Liver (tissue), 8 donors: ENCODE measurements at regions not wholly inside any gene's neighbourhood (a gene's known extent, or its start where the extent isn't known, plus 50 kb on each side); places are given as distances from the start of the nearest gene placed in this dataset.

Experiments used
- DNase-seq: peaks from one replicate; pipeline ENCODE4 v3.0.0-alpha.2; 2017; ENCODE audit warnings: low spot score
- H3K27ac ChIP-seq, 2 donors: one replicate each; pipeline ENCODE4 v1.7.0; 2013; ENCODE audit warnings: inconsistent platforms in 2 of 2, low read length in 2 of 2, control low read depth in 1 of 2, low read depth in 1 of 2, mild to moderate bottlenecking in 1 of 2
- H3K27me3 ChIP-seq, 4 donors: one replicate each; pipeline versions ENCODE4 v1.6.1 to v1.7.0; 2013; ENCODE audit warnings: low read length in 3 of 4, inconsistent platforms in 1 of 4, mild to moderate bottlenecking in 1 of 4, moderate library complexity in 1 of 4; ENCODE audit not compliant: control insufficient read depth in 4 of 4, insufficient read depth in 4 of 4
- H3K36me3 ChIP-seq, 4 donors: one replicate each; pipeline versions ENCODE4 v1.6.1 to v1.7.0; 2013; ENCODE audit warnings: low read length in 3 of 4, mild to moderate bottlenecking in 3 of 4, low read depth in 1 of 4, moderate library complexity in 1 of 4; ENCODE audit not compliant: control insufficient read depth in 4 of 4, insufficient read depth in 3 of 4
- H3K4me1 ChIP-seq, 4 donors: one replicate each; pipeline versions ENCODE4 v1.6.1 to v1.7.0; 2013; ENCODE audit warnings: low read length in 3 of 4, mild to moderate bottlenecking in 3 of 4, moderate library complexity in 1 of 4; ENCODE audit not compliant: control insufficient read depth in 4 of 4, insufficient read depth in 4 of 4
- H3K4me3 ChIP-seq, 3 donors: one replicate each; pipeline versions ENCODE4 v1.6.1 to v1.7.0; 2013; ENCODE audit warnings: low read length in 3 of 3, control low read depth in 1 of 3, low read depth in 1 of 3, mild to moderate bottlenecking in 1 of 3
- H3K9ac ChIP-seq, 2 donors: one replicate each; pipeline ENCODE4 v1.7.0; 2013; ENCODE audit warnings: low read length in 2 of 2, mild to moderate bottlenecking in 2 of 2, moderate library complexity in 2 of 2, control low read depth in 1 of 2, low read depth in 1 of 2
- H3K9me3 ChIP-seq, 4 donors: one replicate each; pipeline versions ENCODE4 v1.6.1 to v1.7.0; 2013; ENCODE audit warnings: low read length in 3 of 4; ENCODE audit not compliant: control insufficient read depth in 4 of 4
- EGR1 ChIP-seq, 2 donors: IDR thresholded peaks; 2 replicates each; pipeline ENCODE4 v1.6.1; 2016 to 2018; ENCODE audit warnings: antibody characterized with exemption in 2 of 2, low read depth in 2 of 2
- FOXA1 ChIP-seq: IDR thresholded peaks from 2 replicates; pipeline ENCODE4 v1.6.1; 2016; ENCODE audit warnings: antibody characterized with exemption
- FOXA2 ChIP-seq: IDR thresholded peaks from 2 replicates; pipeline ENCODE4 v1.6.1; 2016; ENCODE audit warnings: antibody characterized with exemption
- GABPA ChIP-seq, 2 donors: IDR thresholded peaks in 1 of 2; conservative IDR thresholded peaks in 1 of 2; 2 replicates each; pipeline ENCODE4 v1.6.1; 2016; ENCODE audit warnings: antibody characterized with exemption in 2 of 2, mild to moderate bottlenecking in 1 of 2, moderate library complexity in 1 of 2
- HNF4A ChIP-seq, 2 donors: conservative IDR thresholded peaks; 2 replicates each; pipeline ENCODE4 v1.6.1; 2016; ENCODE audit warnings: antibody characterized with exemption in 2 of 2, mild to moderate bottlenecking in 2 of 2
- HNF4G ChIP-seq: IDR thresholded peaks from 2 replicates; pipeline ENCODE4 v1.6.1; 2016; ENCODE audit warnings: antibody characterized with exemption
- JUND ChIP-seq, 2 donors: IDR thresholded peaks; 2 replicates each; pipeline ENCODE4 v1.6.1; 2016; ENCODE audit warnings: antibody characterized with exemption in 2 of 2
- NR2F2 ChIP-seq: IDR thresholded peaks from 2 replicates; pipeline ENCODE4 v1.6.1; 2016; ENCODE audit warnings: antibody characterized with exemption
- RAD21 ChIP-seq, 2 donors: IDR thresholded peaks; 2 replicates each; pipeline ENCODE4 v1.6.1; 2016; ENCODE audit warnings: antibody characterized with exemption in 2 of 2, mild to moderate bottlenecking in 2 of 2
- RXRA ChIP-seq, 2 donors: IDR thresholded peaks; 2 replicates each; pipeline ENCODE4 v1.6.1; 2017 to 2018; ENCODE audit warnings: antibody characterized with exemption in 2 of 2, mild to moderate bottlenecking in 1 of 2
- SP1 ChIP-seq: IDR thresholded peaks from 2 replicates; pipeline ENCODE4 v1.6.1; 2018; ENCODE audit warnings: antibody characterized with exemption, mild to moderate bottlenecking
- TAF1 ChIP-seq: conservative IDR thresholded peaks from 2 replicates; pipeline ENCODE4 v1.6.1; 2016; ENCODE audit warnings: antibody characterized with exemption, mild to moderate bottlenecking
- YY1 ChIP-seq: IDR thresholded peaks from 2 replicates; pipeline ENCODE4 v1.6.1; 2016; ENCODE audit warnings: antibody characterized with exemption, mild to moderate bottlenecking
- WGBS: extraction: QIAGEN DNeasy Blood & Tissue Kit; methylation state at CpG from one replicate; pipeline ENCODE4 v1.1.7; 2013; 5-methylcytosine and 5-hydroxymethylcytosine counted together
- TF ChIP-seq, protein P1 (sequence below): fragments of 150-350 bp; IDR thresholded peaks from 2 replicates; pipeline ENCODE4 v1.5.1; 2017; ENCODE audit warnings: improper control_type of control experiment, low read depth, low read length; ENCODE audit not compliant: missing input control
- TF ChIP-seq, protein P2 (sequence below): IDR thresholded peaks from 2 replicates; pipeline ENCODE4 v1.6.1; 2016; ENCODE audit warnings: antibody characterized with exemption
- TF ChIP-seq, protein P3 (sequence below): IDR thresholded peaks from 2 replicates; pipeline ENCODE4 v1.6.1; 2016; ENCODE audit warnings: antibody characterized with exemption
- TF ChIP-seq, protein P4 (sequence below): IDR thresholded peaks from 2 replicates; pipeline ENCODE4 v1.6.1; 2016; ENCODE audit warnings: antibody characterized with exemption, mild to moderate bottlenecking
- TF ChIP-seq, protein P5 (sequence below): IDR thresholded peaks from 2 replicates; pipeline ENCODE4 v1.6.1; 2016; ENCODE audit warnings: antibody characterized with exemption
- donor health status: healthy.
- donor health status: healthy.
- donor health status: healthy.
- donor health status: healthy.
- donor health status: healthy.

DNA sequence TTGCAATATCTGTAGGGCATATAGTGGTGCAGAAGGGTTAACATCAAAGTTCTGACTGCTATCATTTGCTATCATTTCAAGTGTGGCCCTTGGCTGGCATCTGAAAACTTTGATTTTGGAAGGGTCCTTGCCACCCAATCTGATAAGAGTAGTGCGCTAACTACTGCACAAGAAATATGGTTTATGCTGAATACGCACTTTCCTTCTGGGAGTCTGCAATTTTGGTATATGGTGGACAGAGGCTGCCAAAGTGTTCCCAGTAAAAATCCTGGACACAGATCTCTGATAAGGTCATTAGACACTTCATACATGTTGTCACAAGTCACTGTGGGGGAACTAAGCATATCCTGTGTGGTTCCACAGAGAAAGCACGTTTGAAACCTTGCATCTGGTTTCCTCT, 461.6 kb upstream of the CDH11 start:
- Histone ChIP-seq H3K4me1 (no peaks in the 10 kb centered on the region), H3K27ac (no peak overlapping the region), H3K9ac (no peak overlapping the region), H3K4me3 (no peak overlapping the region), H3K36me3 (no peaks in the 10 kb centered on the region), H3K27me3 (peaks cover 0 to 2% (median 0%) of the 10 kb centered on the region in 4 donors), H3K9me3 (no peaks in the 10 kb centered on the region)
- TF ChIP-seq SP1 (no peak), HNF4G (no peak), RAD21 (IDR thresholded peaks at IDR 0.05) (no peak), NR2F2 (no peak), YY1 (no peak), TAF1 (no peak), EGR1 (IDR thresholded peaks at IDR 0.05; ENCODE audit: low read depth in 2 of 2) (no peak), HNF4A (conservative IDR thresholded peaks at IDR 0.05) (no peak), GABPA (IDR thresholded peaks at IDR 0.05 in 1 of 2, conservative IDR thresholded peaks at IDR 0.05 in 1 of 2) (no peak), FOXA2 (no peak), RXRA (IDR thresholded peaks at IDR 0.05) (no peak)
- TF ChIP-seq, protein P1, sequence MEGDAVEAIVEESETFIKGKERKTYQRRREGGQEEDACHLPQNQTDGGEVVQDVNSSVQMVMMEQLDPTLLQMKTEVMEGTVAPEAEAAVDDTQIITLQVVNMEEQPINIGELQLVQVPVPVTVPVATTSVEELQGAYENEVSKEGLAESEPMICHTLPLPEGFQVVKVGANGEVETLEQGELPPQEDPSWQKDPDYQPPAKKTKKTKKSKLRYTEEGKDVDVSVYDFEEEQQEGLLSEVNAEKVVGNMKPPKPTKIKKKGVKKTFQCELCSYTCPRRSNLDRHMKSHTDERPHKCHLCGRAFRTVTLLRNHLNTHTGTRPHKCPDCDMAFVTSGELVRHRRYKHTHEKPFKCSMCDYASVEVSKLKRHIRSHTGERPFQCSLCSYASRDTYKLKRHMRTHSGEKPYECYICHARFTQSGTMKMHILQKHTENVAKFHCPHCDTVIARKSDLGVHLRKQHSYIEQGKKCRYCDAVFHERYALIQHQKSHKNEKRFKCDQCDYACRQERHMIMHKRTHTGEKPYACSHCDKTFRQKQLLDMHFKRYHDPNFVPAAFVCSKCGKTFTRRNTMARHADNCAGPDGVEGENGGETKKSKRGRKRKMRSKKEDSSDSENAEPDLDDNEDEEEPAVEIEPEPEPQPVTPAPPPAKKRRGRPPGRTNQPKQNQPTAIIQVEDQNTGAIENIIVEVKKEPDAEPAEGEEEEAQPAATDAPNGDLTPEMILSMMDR = no peak
- TF ChIP-seq, protein P2, sequence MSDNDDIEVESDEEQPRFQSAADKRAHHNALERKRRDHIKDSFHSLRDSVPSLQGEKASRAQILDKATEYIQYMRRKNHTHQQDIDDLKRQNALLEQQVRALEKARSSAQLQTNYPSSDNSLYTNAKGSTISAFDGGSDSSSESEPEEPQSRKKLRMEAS = no peak
- TF ChIP-seq, protein P3, sequence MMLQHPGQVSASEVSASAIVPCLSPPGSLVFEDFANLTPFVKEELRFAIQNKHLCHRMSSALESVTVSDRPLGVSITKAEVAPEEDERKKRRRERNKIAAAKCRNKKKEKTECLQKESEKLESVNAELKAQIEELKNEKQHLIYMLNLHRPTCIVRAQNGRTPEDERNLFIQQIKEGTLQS = no peak
- DNase-seq = no peak
- whole genome bisulfite sequencing = 61% methylated on average over 3 of the region's 3 CpGs

DNA sequence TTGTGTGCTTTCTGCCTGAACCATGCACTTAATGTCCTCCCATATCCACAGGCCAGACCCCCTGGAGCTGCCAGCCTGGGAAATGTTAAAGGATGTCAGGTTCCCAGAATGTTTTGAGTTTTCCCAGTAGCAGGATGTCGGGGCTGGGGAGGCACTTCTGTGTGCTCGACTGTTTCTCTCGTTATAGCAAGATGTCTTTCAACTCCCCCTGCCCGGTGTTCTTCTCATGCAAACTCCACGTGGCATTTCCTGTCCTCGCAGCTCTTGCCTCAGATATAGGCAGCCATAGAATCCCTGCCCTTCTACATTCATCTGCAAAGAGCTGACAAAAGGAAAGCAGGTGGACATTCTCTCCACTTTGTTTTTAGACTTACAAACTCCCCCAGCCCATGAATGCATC, 457.2 kb upstream of the CDH11 start:
- no peaks in the 10 kb centered on the region for H3K36me3 ChIP-seq
- DNase-seq = no peak
- H3K4me1 ChIP-seq = no peaks in the 10 kb centered on the region
- H3K27ac ChIP-seq = no peak overlapping the region
- no peaks in the 10 kb centered on the region for H3K9me3 ChIP-seq
- TF ChIP-seq EGR1 (IDR thresholded peaks at IDR 0.05; ENCODE audit: low read depth in 2 of 2) = no peak
- TF ChIP-seq, protein P4, sequence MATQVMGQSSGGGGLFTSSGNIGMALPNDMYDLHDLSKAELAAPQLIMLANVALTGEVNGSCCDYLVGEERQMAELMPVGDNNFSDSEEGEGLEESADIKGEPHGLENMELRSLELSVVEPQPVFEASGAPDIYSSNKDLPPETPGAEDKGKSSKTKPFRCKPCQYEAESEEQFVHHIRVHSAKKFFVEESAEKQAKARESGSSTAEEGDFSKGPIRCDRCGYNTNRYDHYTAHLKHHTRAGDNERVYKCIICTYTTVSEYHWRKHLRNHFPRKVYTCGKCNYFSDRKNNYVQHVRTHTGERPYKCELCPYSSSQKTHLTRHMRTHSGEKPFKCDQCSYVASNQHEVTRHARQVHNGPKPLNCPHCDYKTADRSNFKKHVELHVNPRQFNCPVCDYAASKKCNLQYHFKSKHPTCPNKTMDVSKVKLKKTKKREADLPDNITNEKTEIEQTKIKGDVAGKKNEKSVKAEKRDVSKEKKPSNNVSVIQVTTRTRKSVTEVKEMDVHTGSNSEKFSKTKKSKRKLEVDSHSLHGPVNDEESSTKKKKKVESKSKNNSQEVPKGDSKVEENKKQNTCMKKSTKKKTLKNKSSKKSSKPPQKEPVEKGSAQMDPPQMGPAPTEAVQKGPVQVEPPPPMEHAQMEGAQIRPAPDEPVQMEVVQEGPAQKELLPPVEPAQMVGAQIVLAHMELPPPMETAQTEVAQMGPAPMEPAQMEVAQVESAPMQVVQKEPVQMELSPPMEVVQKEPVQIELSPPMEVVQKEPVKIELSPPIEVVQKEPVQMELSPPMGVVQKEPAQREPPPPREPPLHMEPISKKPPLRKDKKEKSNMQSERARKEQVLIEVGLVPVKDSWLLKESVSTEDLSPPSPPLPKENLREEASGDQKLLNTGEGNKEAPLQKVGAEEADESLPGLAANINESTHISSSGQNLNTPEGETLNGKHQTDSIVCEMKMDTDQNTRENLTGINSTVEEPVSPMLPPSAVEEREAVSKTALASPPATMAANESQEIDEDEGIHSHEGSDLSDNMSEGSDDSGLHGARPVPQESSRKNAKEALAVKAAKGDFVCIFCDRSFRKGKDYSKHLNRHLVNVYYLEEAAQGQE = no peak
- no peak for TF ChIP-seq HNF4G
- TF ChIP-seq TAF1 = no peak
- TF ChIP-seq, protein P3 = no peak
- no peak for TF ChIP-seq NR2F2
- TF ChIP-seq YY1 = no peak
- no peak for TF ChIP-seq JUND (IDR thresholded peaks at IDR 0.05)
- TF ChIP-seq, protein P1 = no peak
- no peak for TF ChIP-seq FOXA1
- TF ChIP-seq, protein P5, sequence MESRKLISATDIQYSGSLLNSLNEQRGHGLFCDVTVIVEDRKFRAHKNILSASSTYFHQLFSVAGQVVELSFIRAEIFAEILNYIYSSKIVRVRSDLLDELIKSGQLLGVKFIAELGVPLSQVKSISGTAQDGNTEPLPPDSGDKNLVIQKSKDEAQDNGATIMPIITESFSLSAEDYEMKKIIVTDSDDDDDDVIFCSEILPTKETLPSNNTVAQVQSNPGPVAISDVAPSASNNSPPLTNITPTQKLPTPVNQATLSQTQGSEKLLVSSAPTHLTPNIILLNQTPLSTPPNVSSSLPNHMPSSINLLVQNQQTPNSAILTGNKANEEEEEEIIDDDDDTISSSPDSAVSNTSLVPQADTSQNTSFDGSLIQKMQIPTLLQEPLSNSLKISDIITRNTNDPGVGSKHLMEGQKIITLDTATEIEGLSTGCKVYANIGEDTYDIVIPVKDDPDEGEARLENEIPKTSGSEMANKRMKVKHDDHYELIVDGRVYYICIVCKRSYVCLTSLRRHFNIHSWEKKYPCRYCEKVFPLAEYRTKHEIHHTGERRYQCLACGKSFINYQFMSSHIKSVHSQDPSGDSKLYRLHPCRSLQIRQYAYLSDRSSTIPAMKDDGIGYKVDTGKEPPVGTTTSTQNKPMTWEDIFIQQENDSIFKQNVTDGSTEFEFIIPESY = no peak
- TF ChIP-seq, protein P2 = no peak
- TF ChIP-seq HNF4A (conservative IDR thresholded peaks at IDR 0.05) = no peak
- no peak for TF ChIP-seq GABPA (IDR thresholded peaks at IDR 0.05 in 1 of 2, conservative IDR thresholded peaks at IDR 0.05 in 1 of 2)
- 47% methylated on average over 6 of the region's 6 CpGs for WGBS
- H3K4me3 ChIP-seq = no peak overlapping the region
- H3K27me3 ChIP-seq = peaks cover 0 to 2% (median 0%) of the 10 kb centered on the region in 4 donors
- no peak overlapping the region for H3K9ac ChIP-seq
